ENCODE measurements at regions not wholly inside any gene's neighbourhood (a gene's known extent, or its start where the extent isn't known, plus 50 kb on each side); places are given as distances from the start of the nearest gene placed in this dataset.

DNA sequence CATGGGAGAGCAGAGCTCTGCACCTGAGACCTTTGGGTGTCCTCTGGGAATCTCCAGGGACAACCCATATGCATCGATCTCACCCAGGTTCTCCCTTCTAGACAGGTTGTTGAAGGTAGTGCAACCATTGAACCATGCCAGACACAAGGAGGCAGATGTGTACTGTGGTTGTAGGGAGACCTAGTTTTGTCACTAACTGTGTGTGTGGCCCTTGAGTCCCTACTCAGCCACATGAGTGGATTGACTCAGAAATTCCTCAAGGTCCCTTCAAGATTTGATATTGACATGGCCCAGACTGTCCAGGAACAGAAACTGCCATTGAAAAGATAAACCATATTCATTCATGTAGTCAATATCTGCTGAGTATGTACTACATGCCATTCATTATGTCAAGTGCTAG is 396.4 kb upstream of the CCL2 start:
- H3K9me3 ChIP-seq (ENCODE audit: control insufficient read depth, insufficient read depth, low read depth, low read length) = no peaks in the 10 kb centered on the region
- H3K4me3 ChIP-seq (replicated peaks in 1 of 4; ENCODE audit: control extremely low read depth in 1 of 4, insufficient read depth in 1 of 4, low read depth in 3 of 4, low read length in 4 of 4) = no peak overlapping the region
- no peaks in the 10 kb centered on the region for H3K36me3 ChIP-seq (ENCODE audit: control insufficient read depth, insufficient read depth, low read length)
- H4K20me1 ChIP-seq (ENCODE audit: control insufficient read depth, extremely low read depth, insufficient read depth, low read length) = no peaks in the 10 kb centered on the region
- H3K27me3 ChIP-seq (ENCODE audit: control insufficient read depth, insufficient read depth, low read length) = no peaks in the 10 kb centered on the region
- no peak overlapping the region for H2AFZ ChIP-seq (ENCODE audit: low read length)
- no peak for DNase-seq (ENCODE audit: low read depth in 2 of 2)
- H3K9ac ChIP-seq (ENCODE audit: insufficient read depth, low read length) = no peak overlapping the region
- H3K79me2 ChIP-seq (ENCODE audit: control insufficient read depth, insufficient read depth, low read length) = no peaks in the 10 kb centered on the region
- no peak for TF ChIP-seq CTCF (conservative IDR thresholded peaks at IDR 0.05 in 1 of 2, IDR thresholded peaks at IDR 0.05 in 1 of 2; ENCODE audit: low read depth in 1 of 2, low read length in 2 of 2)
- no peak for TF ChIP-seq EZH2 (IDR thresholded peaks at IDR 0.05; ENCODE audit: low read length, missing control alignments)
- H3K27ac ChIP-seq (ENCODE audit: insufficient read depth, low read length) = no peak overlapping the region
- no peaks in the 10 kb centered on the region for H3K4me1 ChIP-seq (ENCODE audit: control insufficient read depth, extremely low read depth, insufficient read depth, low read length)
- H3K4me2 ChIP-seq (ENCODE audit: extremely low read depth, insufficient read depth, low read length) = no peak overlapping the region

GRCh38 chr17:33862772-33863602 is 392.1 kb upstream of the CCL2 start:
- no peaks in the 10 kb centered on the region for H3K36me3 ChIP-seq (ENCODE audit: control insufficient read depth, insufficient read depth, low read length)
- H3K79me2 ChIP-seq (ENCODE audit: control insufficient read depth, insufficient read depth, low read length) = no peaks in the 10 kb centered on the region
- H2AFZ ChIP-seq (ENCODE audit: low read length) = no peak overlapping the region
- no peaks in the 10 kb centered on the region for H3K4me1 ChIP-seq (ENCODE audit: control insufficient read depth, extremely low read depth, insufficient read depth, low read length)
- H3K9ac ChIP-seq (ENCODE audit: insufficient read depth, low read length) = no peak overlapping the region
- H4K20me1 ChIP-seq (ENCODE audit: control insufficient read depth, extremely low read depth, insufficient read depth, low read length) = no peaks in the 10 kb centered on the region
- no peaks in the 10 kb centered on the region for H3K9me3 ChIP-seq (ENCODE audit: control insufficient read depth, insufficient read depth, low read depth, low read length)
- no peak for DNase-seq (ENCODE audit: low read depth in 2 of 2)
- H3K27ac ChIP-seq (ENCODE audit: insufficient read depth, low read length) = no peak overlapping the region
- H3K27me3 ChIP-seq (ENCODE audit: control insufficient read depth, insufficient read depth, low read length) = no peaks in the 10 kb centered on the region
- no peak overlapping the region for H3K4me2 ChIP-seq (ENCODE audit: extremely low read depth, insufficient read depth, low read length)
- TF ChIP-seq EZH2 (IDR thresholded peaks at IDR 0.05; ENCODE audit: low read length, missing control alignments) (no peak), CTCF (conservative IDR thresholded peaks at IDR 0.05 in 1 of 2, IDR thresholded peaks at IDR 0.05 in 1 of 2; ENCODE audit: low read depth in 1 of 2, low read length in 2 of 2) (no peak)
- no peak overlapping the region for H3K4me3 ChIP-seq (replicated peaks in 1 of 4; ENCODE audit: control extremely low read depth in 1 of 4, insufficient read depth in 1 of 4, low read depth in 3 of 4, low read length in 4 of 4)

DNA sequence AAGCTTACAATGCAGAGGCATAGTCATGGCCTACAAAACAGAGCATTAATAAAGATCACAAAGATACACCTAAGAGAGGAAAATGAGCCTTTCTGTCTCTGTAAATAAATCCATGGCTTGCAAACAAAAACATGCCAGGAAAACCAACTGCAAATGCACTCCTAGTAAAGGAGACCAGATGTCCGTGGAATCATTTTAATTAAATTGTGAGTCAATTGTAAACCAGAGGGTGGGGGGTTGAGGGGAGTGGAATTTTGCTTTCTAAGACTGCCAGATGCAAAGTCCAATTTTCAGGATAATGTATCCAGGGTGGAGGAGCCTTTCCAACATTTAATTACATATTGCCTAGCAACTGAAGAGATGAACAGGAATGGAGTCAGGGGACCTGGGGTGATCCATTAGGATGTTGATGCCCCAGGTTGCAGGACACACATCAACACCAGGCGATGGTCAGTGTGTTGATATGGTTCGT is 390.3 kb upstream of the CCL2 start:
- TF ChIP-seq EZH2 (IDR thresholded peaks at IDR 0.05; ENCODE audit: low read length, missing control alignments) (no peak), CTCF (conservative IDR thresholded peaks at IDR 0.05 in 1 of 2, IDR thresholded peaks at IDR 0.05 in 1 of 2; ENCODE audit: low read depth in 1 of 2, low read length in 2 of 2) (no peak)
- Histone ChIP-seq H3K27ac (ENCODE audit: insufficient read depth, low read length) (no peak overlapping the region), H3K79me2 (ENCODE audit: control insufficient read depth, insufficient read depth, low read length) (no peaks in the 10 kb centered on the region), H3K36me3 (ENCODE audit: control insufficient read depth, insufficient read depth, low read length) (no peaks in the 10 kb centered on the region), H3K27me3 (ENCODE audit: control insufficient read depth, insufficient read depth, low read length) (no peaks in the 10 kb centered on the region), H2AFZ (ENCODE audit: low read length) (no peak overlapping the region), H3K9me3 (ENCODE audit: control insufficient read depth, insufficient read depth, low read depth, low read length) (no peaks in the 10 kb centered on the region), H3K9ac (ENCODE audit: insufficient read depth, low read length) (no peak overlapping the region), H3K4me3 (replicated peaks in 1 of 4; ENCODE audit: control extremely low read depth in 1 of 4, insufficient read depth in 1 of 4, low read depth in 3 of 4, low read length in 4 of 4) (no peak overlapping the region), H3K4me2 (ENCODE audit: extremely low read depth, insufficient read depth, low read length) (no peak overlapping the region), H3K4me1 (ENCODE audit: control insufficient read depth, extremely low read depth, insufficient read depth, low read length) (no peaks in the 10 kb centered on the region), H4K20me1 (ENCODE audit: control insufficient read depth, extremely low read depth, insufficient read depth, low read length) (no peaks in the 10 kb centered on the region)
- DNase-seq (ENCODE audit: low read depth in 2 of 2) = no peak

Data from fibroblast of lung (primary cell).